D341Med (cell line): ENCODE measurements at regions not wholly inside any gene's neighbourhood (a gene's known extent, or its start where the extent isn't known, plus 50 kb on each side); places are given as distances from the start of the nearest gene placed in this dataset.
"Not testable (repeated sequence)": the region's sequence is repeated elsewhere in the genome, so short reads cannot be mapped to it uniquely, and the experiment has no call there.

Experiments used
- DNase-seq: peaks from one replicate; pipeline ENCODE4 v3.0.0; 2012; ENCODE audit warnings: low spot score

DNA sequence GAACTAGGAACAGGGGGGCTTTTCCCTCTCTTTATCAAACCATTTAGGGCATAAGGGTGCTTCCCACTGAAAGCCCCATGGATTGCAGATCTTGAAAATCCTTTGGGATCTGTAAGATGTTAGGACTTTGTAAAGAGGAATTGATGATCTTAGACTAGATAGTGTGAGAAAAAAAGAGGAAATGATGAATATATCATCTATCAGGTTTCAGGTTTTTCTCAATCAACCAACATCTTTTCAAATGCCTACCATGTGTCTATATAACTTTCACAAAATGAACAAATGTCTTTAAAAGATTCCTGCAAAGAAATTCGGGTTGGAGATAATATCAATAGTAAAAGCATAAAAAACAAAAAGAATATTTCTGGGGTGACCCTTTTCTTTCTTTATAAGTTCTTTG, 50.1 kb downstream of the KCNC4 start:
- DNase-seq: no peak

DNA sequence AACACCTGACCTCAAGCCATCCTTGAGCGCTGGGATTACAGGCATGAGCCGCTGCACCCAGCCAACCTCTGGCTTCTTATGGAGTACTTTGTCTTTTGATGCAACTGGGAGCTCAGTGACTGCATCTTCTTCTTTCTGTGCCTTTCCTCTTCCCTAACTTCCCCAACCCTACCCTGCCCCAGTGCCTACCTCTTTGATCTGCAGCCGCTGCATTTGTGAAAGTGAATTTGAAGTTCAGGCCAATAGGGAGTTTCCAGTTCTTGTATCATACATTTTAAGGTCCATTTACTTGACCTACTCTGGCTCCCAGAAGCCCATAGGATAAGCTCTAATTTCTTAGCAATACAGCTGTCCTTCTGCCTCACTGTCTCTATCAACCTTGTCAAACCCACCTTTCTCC, 52.2 kb downstream of the KCNC4 start:
- no peak for DNase-seq

DNA sequence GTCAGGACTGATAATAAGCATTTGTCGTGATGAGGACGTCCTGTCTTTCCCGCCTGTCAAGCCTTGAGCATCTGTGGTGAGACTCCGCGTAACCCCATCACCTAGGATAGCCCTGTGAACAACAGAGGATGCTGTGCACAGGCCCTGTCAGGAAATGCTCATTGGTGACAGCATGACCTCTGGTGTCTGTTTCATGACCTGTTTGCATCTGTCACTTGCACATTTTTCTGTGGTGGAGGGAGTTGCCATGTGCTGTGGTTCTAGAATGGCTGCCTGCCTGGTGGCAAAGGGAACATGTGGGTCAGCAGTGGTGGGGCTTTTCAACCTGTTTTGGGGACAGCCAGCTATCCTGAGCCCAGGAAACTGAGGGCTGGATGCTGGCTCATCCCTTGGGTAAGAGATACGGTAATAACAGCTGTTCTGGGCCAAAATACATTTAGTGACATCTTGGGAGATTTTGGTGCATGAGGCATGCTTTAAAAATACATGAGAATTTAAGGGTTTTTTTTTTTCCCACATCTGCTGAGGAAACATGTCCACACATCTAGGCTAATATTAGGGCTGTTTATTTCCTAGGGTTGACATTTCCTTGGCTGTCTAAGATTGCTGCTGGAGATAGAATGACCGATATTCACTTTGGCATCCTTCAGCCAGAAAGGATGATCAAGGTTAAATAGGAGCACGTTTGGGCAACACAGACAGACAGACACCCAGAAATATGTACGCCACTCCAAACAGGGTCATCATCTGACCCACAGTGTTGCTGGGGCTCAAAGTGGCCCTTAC, 52.9 kb downstream of the KCNC4 start:
- DNase-seq: no peak

DNA sequence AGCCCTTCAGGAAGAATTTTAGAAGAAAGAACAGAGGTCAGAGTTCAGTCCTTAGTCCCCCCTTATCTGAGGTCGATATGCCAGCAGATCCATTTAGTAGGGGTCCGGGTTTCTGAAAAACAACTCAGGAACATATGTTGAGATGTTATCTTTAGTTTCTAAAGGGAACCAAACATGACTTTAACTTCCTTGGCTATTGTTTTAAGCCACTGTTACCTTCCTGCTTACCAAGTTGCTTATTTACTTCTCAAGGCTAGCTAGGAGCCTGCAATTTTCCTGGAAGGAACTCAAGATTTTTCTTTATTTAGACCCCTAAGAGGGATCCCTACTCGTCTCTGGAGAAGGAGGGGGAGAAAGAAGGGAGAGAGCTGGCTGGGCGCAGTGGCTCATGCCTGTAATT, 54.3 kb downstream of the KCNC4 start:
- DNase-seq: no peak

DNA sequence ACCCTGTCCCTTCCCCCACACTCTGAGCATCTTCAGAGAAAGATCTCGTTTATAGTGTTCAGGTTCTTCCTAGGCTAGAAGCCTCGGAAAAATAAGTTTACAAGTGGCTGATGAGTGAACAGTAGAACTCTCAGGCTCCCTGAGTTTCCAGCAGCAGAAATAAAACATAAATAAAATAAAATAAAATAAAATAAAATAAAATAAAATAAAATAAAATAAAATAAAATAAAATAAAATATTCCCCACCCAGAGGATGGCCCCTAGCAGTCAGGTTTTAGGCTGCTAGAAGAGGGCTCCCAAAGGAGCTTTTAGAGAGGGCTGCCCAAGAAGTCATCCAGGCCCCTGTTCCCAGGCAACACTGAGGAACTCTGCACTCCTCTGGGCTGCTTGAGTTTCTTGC, 55.1 kb downstream of the KCNC4 start:
- no peak for DNase-seq

DNA sequence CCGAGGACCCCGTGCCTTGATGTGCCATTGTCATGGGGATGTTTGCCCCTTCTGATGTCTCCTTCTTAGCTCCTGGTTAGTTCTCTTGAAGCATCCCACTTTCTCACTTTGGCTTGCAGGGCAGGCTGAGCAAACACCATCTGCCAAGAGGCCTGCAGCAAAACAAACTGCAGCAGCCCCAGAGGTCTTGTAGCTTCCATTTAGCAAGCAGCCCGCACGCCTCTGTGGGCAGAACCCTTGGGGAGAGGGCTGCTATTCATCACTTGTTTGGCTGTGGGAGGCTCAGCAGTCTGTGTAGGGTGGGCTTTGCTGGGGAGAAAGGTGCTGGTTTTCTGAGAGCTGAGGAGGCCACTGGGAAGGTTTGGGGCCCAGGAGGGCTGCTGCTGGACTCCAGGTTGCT, 56.7 kb downstream of the KCNC4 start:
- no peak for DNase-seq

DNA sequence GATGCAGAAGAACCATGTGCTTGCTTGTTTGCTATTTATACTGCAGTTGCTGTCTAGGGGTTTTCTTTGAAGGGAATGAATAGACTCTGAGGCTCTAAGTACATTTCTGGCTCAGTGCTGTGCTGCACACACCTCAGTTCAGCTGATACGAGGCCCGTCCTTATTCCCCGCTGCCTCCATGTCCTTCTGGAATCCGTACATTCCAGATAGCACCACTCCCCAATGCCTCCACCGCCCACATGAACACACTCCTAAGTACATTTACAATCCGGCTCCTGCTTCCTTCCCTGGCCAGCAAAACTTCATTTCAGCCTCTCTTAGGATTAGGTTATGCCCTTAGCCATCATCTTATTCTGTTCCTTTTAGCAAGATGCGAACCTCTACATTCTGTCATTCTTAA, 57.1 kb downstream of the KCNC4 start:
- DNase-seq: no peak

DNA sequence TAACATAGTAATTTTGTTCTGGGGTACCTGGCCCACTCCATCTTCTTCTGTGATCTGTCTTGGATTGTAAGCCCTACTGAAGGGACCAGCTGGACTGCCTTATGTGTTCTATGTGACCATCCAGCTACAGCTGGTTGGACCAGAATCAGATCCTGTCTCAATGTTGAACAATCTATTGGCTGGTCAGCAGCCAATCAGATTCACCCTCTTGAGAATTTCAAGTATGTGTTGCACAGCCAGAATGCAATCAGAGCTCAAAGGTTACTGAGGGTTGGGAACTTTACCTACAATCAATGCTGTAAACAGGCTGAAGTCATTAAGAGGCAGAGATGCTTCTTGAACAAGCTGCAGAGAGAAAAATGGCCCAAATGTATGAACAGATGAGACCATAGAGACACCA, 61.9 kb downstream of the KCNC4 start:
- DNase-seq: no peak

DNA sequence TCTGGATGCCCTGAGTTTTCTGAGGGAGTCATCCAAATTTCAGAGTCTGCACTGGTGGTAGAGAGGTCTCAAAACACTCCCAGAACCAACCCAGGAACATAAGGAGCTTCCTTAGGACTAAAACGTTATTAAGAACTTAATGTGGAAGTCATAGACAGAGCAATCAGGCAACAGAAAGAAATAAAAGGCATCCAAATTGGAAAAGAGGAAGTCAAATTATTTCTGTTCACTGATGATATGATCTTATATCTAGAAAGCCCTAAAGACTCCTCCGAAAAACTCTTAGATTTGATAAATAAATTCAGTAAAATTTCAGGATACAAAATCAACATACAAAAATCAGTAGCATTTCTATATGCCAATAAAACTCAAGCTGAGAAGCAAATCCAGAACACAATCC, 63.7 kb downstream of the KCNC4 start:
- DNase-seq: not testable (repeated sequence)

DNA sequence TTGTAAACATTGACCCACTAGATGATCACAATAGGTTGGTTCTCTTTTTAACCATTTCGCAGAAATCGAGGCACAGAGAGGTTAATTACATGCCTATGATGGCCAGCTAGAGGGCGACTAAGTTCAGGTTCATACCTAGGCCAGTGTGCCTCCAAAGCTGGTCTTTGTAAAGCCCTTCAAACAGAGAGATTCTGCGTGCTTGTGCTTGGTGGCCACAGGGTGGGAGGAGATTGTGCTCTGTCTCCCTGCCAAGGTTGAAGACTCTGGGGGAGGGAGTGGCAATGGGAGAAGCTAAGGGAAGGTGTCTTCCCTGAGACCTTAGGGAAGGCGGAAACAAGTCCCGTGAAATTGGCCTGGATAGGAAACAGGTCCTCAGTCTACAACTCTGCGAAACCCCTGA, 59.1 kb upstream of the RBM15 start:
- no peak for DNase-seq

DNA sequence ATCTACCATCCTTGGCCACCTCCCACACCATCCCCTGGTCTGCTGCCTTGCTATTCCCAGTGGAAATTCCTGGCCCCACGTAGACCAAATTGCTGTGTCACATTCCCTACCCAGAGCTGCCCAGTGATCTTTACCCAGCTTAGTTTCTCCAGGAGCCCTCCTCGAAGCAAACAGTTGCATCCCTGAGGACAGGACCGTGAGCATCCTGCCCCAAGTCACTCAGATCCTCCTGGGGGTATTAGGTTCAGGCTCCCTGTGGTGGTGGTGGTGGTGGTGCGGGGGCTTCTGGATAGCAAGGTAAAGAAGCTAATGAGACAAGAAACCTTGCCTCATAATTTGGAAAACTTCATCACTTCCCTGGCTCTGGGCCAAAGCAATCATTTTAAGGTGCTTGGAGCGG, 58.4 kb upstream of the RBM15 start:
- DNase-seq: no peak

DNA sequence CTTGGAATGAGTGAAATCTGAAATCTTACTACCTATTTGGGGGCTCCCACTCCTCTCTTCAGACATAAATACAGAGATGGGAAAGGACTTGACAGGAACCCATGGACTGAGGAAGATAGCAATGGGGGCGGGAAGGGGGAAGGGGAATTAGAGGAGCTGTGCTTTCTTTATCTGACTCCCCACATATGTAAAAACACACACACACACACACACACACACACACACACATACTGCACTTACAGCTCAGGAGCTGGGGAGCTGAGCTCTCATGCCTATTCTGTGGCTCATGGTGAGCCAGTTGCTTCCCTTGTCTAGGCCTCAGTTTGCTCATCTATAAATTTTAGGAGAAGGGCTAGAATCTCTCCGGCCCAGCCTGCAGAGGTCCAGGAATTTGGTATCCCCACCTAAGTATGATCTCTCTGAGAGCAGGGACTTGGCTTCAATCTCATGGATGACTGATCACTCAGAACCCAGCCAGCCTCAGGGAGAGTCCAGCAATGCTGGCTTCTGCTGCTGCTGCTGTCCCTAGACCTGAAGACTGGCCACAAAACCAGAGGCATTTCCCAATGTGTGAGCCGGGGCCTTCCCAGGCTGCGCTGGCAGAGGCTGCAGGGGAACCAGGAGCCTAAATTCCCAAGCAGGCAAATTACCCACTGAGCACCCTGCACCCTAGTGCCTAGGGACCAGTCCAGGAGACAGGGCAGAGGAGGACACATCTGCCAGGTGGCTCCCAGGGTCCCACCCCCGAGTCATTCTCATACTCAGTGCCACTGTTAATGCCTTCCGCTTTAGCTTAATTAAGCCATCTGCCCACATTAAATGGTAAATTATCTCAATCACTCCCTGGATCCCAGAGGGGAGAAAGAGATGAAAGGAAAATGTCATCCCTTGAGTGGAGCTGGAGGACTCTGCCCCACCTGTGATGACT, 57.5 kb upstream of the RBM15 start:
- peak; percentile 71 for DNase-seq

DNA sequence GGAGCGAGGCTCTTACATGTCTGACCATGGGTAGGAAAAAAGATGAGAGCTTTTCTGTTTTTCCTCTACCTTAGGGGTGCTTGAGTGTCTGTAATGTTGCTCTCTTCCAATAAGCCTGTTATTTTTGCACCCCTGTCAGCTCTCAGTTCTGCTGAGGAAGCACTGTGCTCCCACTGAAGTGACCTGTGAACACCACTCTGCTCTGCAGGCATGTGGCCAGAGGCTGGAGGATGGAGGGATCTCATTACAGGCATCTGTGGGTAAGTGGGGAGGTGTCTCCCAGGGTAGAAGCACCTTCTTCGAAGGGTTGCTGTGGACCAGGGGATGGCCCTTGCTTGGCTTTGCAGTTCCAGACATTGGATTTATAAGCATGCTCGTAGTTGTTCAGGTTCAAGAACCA, 56.8 kb upstream of the RBM15 start:
- DNase-seq: no peak

DNA sequence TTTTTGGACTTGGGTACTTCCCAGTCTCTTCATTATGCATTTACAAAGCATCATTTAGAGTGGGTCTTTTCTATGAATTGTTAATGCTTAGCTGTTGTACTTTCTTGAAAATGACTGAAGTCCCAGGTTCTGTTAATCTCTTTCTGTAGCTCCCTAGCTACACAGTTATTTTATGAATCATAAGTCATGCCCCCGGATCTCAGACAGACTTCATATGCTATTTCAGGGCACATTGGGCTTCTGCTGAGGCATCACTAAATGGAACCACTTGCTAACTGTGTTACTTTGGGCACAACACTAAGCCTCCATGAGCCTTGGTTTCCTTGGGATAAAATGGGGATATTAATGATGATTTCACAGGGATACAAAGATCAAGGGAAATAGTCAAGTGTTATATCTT, 55.5 kb upstream of the RBM15 start:
- no peak for DNase-seq

DNA sequence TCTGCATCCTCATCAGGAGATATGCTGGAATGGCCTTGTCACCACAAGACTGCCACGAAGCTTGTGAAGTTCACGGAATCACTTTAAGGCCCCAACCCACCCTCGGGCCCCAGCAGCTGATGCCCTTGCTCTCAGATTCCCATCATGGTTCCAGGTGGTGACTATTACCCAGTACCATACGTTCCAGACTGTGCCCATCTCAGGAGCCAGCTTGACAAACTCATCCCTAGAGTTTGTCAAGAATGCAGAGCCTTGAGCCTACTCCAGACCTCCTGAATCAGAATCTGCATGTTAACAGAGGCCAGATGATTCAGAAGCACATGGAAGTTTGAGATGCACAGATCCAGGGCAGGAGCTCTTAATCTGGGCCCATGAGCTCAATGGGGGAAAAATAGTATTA, 53.9 kb upstream of the RBM15 start:
- no peak for DNase-seq

DNA sequence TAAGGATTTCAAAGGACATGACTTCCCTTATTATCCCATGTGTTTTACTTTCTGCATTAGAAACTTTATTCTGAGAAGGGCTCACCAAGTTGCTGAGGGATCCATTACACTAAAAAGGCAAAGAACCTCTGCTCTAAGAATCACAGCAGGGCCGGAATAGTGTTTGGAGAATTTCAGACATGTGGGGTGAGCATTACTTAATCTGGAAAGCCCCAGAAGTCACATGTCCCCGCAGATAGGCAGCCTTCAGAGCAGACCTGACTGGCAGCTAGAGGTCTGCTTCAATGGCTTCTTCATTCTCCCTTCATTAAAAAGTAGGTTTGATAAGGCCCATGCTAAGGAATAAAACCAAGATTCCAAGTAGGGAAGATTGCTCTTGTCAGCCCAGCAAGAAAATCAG, 52.6 kb upstream of the RBM15 start:
- no peak for DNase-seq

DNA sequence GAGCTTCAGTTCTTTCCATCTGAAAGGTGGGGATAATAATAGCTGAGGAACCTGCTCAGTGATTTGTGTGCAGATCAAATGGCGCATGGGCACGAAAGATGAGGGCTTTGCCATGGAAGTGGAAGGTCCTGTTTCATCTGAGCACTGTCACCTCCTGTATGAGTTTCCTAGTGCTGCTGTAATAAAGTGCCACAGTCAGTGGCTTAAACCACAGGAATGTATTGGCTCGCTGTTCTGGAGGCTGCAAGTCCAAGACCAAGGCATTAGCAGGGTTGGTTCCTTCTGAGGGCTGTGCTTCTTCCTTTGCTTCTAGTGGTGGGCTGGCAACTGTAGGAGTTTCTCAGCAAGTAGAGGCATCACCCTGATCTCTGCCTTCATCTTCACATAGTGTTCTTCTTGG, 51.1 kb upstream of the RBM15 start:
- DNase-seq: no peak
